Lower leg skin (tissue), 4 donors: ENCODE measurements at regions not wholly inside any gene's neighbourhood (a gene's known extent, or its start where the extent isn't known, plus 50 kb on each side); places are given as distances from the start of the nearest gene placed in this dataset.

Experiments
- DNase-seq, 2 donors: peaks; one replicate each; pipeline ENCODE4 v3.0.0-alpha.2; 2019; ENCODE audit warnings: low spot score in 2 of 2
- H3K4me3 ChIP-seq: fragments of 200-600 bp; sonication (generic); 2 replicates; pipeline ENCODE4 v1.5.1; 2017; ENCODE audit warnings: mild to moderate bottlenecking, low read depth; ENCODE audit not compliant: poor library complexity, severe bottlenecking
- CTCF ChIP-seq, 3 donors: fragments of 450-650 bp; IDR thresholded peaks; one replicate each; pipeline ENCODE4 v1.5.1; 2016; ENCODE audit warnings: antibody characterized with exemption in 3 of 3, mild to moderate bottlenecking in 3 of 3, moderate library complexity in 2 of 3
- POLR2A ChIP-seq, 2 donors: fragments of 450-650 bp; IDR thresholded peaks; one replicate each; pipeline ENCODE4 v1.6.1; 2016 to 2017; ENCODE audit warnings: antibody characterized with exemption in 2 of 2, mild to moderate bottlenecking in 1 of 2, moderate library complexity in 1 of 2
- WGBS, 2 donors: methylation state at CpG; one replicate each; pipeline ENCODE4 v1.1.5; 2018; 5-methylcytosine and 5-hydroxymethylcytosine counted together
- intact Hi-C: fragments of 100-400 bp; cut with DNase I; formaldehyde crosslinking; loops from one replicate; pipeline ENCODE4 v1.15.0; 2023; ENCODE audit warnings: low total_unique reads

- no peak overlapping the region for H3K4me3 ChIP-seq
- TF ChIP-seq POLR2A (IDR thresholded peaks at IDR 0.05) (no peak), CTCF (IDR thresholded peaks at IDR 0.05) (no peak)
- DNase-seq = no peak
- intact Hi-C loops = no loop called here
- WGBS, 2 donors = 69 to 70% methylated on average over 14 of the region's 14 CpGs
These were observed 67.3 kb upstream of the TEX51 start for GRCh38 chr2:126831234-126832005.

DNA sequence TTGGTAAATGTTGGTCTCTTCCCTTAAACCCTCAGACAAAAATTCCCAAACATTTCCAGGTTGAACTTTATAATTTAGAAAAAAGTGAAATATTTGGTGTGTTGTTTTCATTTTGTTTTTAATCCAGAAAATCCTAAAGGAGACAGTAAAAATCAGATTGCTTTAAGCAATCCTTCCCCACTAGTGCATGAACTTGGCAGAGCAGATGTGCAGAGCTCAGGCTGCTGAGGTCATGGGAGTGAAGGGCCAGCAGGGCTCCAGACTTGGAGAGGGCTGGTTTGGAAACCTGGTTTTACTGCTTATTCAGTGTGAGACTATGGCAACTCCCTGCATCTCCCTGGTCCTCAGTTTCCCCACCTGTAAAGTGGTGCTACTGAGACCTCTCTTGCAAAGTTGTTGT is 66.7 kb upstream of the TEX51 start:
- no peak overlapping the region for H3K4me3 ChIP-seq
- no peak for DNase-seq
- intact Hi-C loops = no loop called here
- TF ChIP-seq CTCF (IDR thresholded peaks at IDR 0.05) (no peak), POLR2A (IDR thresholded peaks at IDR 0.05) (no peak)

GRCh38 chr2:126832757-126833156 is 65.9 kb upstream of the TEX51 start:
- TF ChIP-seq POLR2A (IDR thresholded peaks at IDR 0.05) (no peak), CTCF (IDR thresholded peaks at IDR 0.05) (no peak)
- WGBS, 2 donors = 84 to 90% methylated on average over 5 of the region's 5 CpGs
- H3K4me3 ChIP-seq = no peak overlapping the region
- intact Hi-C loops = no loop called here
- DNase-seq = no peak

- 93 to 95% methylated on average over 6 of the region's 6 CpGs for WGBS, 2 donors
- no peak overlapping the region for H3K4me3 ChIP-seq
- no peak for DNase-seq
- TF ChIP-seq POLR2A (IDR thresholded peaks at IDR 0.05) (no peak), CTCF (IDR thresholded peaks at IDR 0.05) (no peak)
- intact Hi-C loops = no loop called here
These were observed 64.6 kb upstream of the TEX51 start for GRCh38 chr2:126834006-126834659.

DNA sequence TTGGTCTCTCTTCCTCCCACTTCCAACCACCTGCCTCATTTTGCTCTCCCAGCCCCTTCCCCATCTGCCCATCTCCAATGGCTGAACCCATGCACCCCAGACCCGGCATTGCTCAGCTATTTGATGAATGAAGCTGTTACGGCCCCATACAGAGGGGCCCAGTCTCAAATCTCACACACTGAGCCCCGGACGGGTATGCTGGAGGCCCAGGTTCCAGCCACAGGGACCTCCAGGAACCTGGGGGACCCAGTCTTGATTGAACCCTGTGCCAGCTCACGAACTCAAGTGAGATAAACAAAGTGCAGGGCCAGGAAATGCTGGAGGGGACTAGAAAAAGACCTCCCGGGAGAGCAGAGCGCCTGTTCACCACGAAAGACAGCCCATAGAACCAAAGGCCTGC is 63.4 kb upstream of the TEX51 start:
- 86 to 88% methylated on average over 8 of the region's 8 CpGs for WGBS, 2 donors
- no peak overlapping the region for H3K4me3 ChIP-seq
- no peak for DNase-seq
- no peak for TF ChIP-seq POLR2A (IDR thresholded peaks at IDR 0.05)
- no peak for TF ChIP-seq CTCF (IDR thresholded peaks at IDR 0.05)
- intact Hi-C loops = no loop called here
